GM10248 (cell line): ENCODE measurements at regions not wholly inside any gene's neighbourhood (a gene's known extent, or its start where the extent isn't known, plus 50 kb on each side); places are given as distances from the start of the nearest gene placed in this dataset.

Experiments used
- CTCF ChIA-PET: fragments of 300-600 bp; sonication (Branson Sonifier 250); formaldehyde crosslinking; extraction: SDS; loops from one replicate; lab custom pipeline; 2021; ENCODE audit warnings: antibody characterized with exemption; lab: Yijun Ruan, JAX
- POLR2A ChIA-PET: fragments of 350-650 bp; sonication (Branson Sonifier 250); formaldehyde crosslinking; extraction: SDS; loops from one replicate; lab custom pipeline; 2020; ENCODE audit warnings: antibody characterized with exemption; lab: Yijun Ruan, JAX
- DNase-seq: peaks from one replicate; pipeline ENCODE4 v3.0.0; 2012; ENCODE audit errors: extremely low spot score
- TF ChIP-seq, protein P1 (sequence below): IDR thresholded peaks from 2 replicates; pipeline ENCODE4 v1.5.1; 2012; ENCODE audit warnings: mild to moderate bottlenecking, low read depth; ENCODE audit errors: extremely low read depth, missing control alignments, control extremely low read depth

DNA sequence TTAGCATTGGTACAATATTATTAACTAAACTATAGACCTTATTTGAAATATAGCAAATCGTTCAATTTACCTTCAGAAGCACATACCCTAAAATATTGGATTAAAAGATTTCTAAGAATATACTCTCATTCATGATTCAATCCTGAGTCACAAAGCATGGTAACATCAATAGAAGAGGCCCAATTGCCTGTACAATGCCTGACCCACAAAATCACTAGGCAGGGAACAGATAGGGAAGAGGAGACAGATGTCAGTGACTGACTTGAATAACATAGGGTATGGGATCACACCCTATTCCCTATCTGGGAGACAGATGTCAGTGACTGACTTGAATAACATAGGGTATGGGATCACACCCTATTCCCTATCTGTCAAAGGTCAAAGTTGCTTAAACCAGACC lies 611.6 kb upstream of the VRK2 start:
- ChIA-PET POLR2A (no interaction called here), CTCF (no interaction called here)
- no peak for DNase-seq
- TF ChIP-seq, protein P1, sequence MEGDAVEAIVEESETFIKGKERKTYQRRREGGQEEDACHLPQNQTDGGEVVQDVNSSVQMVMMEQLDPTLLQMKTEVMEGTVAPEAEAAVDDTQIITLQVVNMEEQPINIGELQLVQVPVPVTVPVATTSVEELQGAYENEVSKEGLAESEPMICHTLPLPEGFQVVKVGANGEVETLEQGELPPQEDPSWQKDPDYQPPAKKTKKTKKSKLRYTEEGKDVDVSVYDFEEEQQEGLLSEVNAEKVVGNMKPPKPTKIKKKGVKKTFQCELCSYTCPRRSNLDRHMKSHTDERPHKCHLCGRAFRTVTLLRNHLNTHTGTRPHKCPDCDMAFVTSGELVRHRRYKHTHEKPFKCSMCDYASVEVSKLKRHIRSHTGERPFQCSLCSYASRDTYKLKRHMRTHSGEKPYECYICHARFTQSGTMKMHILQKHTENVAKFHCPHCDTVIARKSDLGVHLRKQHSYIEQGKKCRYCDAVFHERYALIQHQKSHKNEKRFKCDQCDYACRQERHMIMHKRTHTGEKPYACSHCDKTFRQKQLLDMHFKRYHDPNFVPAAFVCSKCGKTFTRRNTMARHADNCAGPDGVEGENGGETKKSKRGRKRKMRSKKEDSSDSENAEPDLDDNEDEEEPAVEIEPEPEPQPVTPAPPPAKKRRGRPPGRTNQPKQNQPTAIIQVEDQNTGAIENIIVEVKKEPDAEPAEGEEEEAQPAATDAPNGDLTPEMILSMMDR = no peak

- no peak for DNase-seq
- TF ChIP-seq, protein P1 = no peak
These were observed 609.5 kb upstream of the VRK2 start for GRCh38 chr2:57437077-57437476.

GRCh38 chr2:57440437-57440836 lies 606.2 kb upstream of the VRK2 start:
- ChIA-PET CTCF (interaction anchor here (0.8 to 1.2 kb wide), 2 partner anchors 14 to 72 kb away, joined by 3 to 4 read pairs; no protein-coding TSS in a partner anchor), POLR2A (no interaction called here)
- DNase-seq = no peak
- TF ChIP-seq, protein P1 = no peak

More at GRCh38 chr2:57437077-57437476, 609.5 kb upstream of the VRK2 start:
- ChIA-PET CTCF (interaction anchor here (0.9 to 1.4 kb wide), 4 partner anchors 8 to 987 kb away, joined by 3 read pairs; no protein-coding TSS in a partner anchor), POLR2A (no interaction called here)

DNA sequence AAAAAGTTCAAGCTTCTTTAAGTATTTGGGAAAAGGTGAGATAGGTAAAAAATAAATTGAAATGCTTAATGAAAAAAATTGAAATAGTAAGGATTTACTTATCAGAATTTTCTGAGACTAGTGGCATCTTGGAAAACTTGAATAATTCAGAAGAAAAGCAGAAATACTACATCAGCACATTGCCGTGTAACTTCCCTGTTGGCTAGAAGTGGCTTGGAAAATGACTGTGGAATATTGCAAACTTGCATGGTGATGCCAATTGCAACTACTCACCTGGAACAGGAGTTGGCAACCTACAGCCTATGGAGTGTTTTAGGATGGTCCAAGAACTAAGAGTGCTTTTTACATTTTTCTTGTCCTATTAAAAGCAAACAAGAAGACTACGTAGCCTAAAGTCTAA lies 603.5 kb upstream of the VRK2 start:
- no peak for DNase-seq
- TF ChIP-seq, protein P1 = no peak
- ChIA-PET POLR2A (no interaction called here), CTCF (interaction anchor here (1.0 kb wide), 1 partner anchor 54 kb away, joined by 3 read pairs; no protein-coding TSS in a partner anchor)

- DNase-seq = no peak
- TF ChIP-seq, protein P1 = no peak
- POLR2A ChIA-PET = no interaction called here
- CTCF ChIA-PET = interaction anchor here (1.0 kb wide), 1 partner anchor 53 kb away, joined by 3 read pairs; no protein-coding TSS in a partner anchor
These were observed 602.6 kb upstream of the VRK2 start for GRCh38 chr2:57443973-57444521.

- ChIA-PET POLR2A (no interaction called here), CTCF (interaction anchor here (1.6 kb wide), 1 partner anchor 8 kb away, joined by 3 read pairs; no protein-coding TSS in a partner anchor)
- no peak for DNase-seq
- TF ChIP-seq, protein P1 = no peak
These were observed 601.7 kb upstream of the VRK2 start for GRCh38 chr2:57444752-57445430.
